ENCODE measurements at regions not wholly inside any gene's neighbourhood (a gene's known extent, or its start where the extent isn't known, plus 50 kb on each side); places are given as distances from the start of the nearest gene placed in this dataset.

- TF ChIP-seq CTCF (conservative IDR thresholded peaks at IDR 0.05; ENCODE audit: low read depth, low read length) (no peak), EZH2 (IDR thresholded peaks at IDR 0.05; ENCODE audit: borderline replicate concordance, low read depth, low read length, poor library complexity, severe bottlenecking) (no peak)
- Histone ChIP-seq H3K27me3 (replicated peaks; ENCODE audit: insufficient read depth, low read depth, low read length, poor library complexity) (no peaks in the 10 kb centered on the region), H3K9me3 (ENCODE audit: low read depth, low read length, poor library complexity, severe bottlenecking) (no peaks in the 10 kb centered on the region), H3K27ac (ENCODE audit: low read depth, low read length, poor library complexity, severe bottlenecking) (no peak overlapping the region), H3K36me3 (ENCODE audit: insufficient read depth, low read length, poor library complexity, severe bottlenecking) (no peaks in the 10 kb centered on the region), H3K4me1 (ENCODE audit: insufficient read depth, low read length, poor library complexity, severe bottlenecking) (no peaks in the 10 kb centered on the region), H3K4me3 (ENCODE audit: low read depth, low read length, poor library complexity, severe bottlenecking) (no peak overlapping the region)
- no TSS peak for BruUV-seq (replicated peaks)
- ChIA-PET POLR2A (ENCODE audit: low non-redundant PET) (no interaction called here), CTCF (no interaction called here)
- intact Hi-C loops (cut with micrococcal nuclease; ENCODE audit: unreplicated experiment) = no loop called here
- no peak for DNase-seq (ENCODE audit: low spot score)
These were observed 84.1 kb downstream of the KLF4 start for GRCh38 chr9:107405511-107405910.

DNA sequence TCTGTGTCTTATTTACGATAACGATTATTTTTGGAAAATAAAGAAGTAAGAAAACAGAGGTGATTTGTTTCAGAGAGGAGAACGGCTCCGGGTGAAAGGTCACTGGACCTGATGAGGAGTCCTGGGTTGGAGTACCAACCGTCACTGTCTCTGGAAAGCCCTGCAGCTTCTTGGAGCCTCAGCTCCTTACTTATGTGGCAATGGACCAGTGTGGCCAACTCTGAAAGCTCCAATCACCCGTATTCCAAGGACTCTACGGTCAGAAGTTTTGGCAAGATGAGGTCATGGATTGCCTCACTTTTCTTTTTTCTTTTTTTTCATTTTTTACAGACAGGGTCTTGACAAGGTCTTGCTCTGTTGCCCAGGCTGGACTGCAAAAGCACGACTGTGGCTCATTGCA lies 84.8 kb downstream of the KLF4 start:
- DNase-seq (ENCODE audit: low spot score) = no peak
- no TSS peak for BruUV-seq (replicated peaks)
- TF ChIP-seq CTCF (conservative IDR thresholded peaks at IDR 0.05; ENCODE audit: low read depth, low read length) (no peak), EZH2 (IDR thresholded peaks at IDR 0.05; ENCODE audit: borderline replicate concordance, low read depth, low read length, poor library complexity, severe bottlenecking) (no peak)
- ChIA-PET CTCF (no interaction called here), POLR2A (ENCODE audit: low non-redundant PET) (no interaction called here)
- Histone ChIP-seq H3K9me3 (ENCODE audit: low read depth, low read length, poor library complexity, severe bottlenecking) (no peaks in the 10 kb centered on the region), H3K36me3 (ENCODE audit: insufficient read depth, low read length, poor library complexity, severe bottlenecking) (no peaks in the 10 kb centered on the region), H3K4me1 (ENCODE audit: insufficient read depth, low read length, poor library complexity, severe bottlenecking) (no peaks in the 10 kb centered on the region), H3K27ac (ENCODE audit: low read depth, low read length, poor library complexity, severe bottlenecking) (no peak overlapping the region), H3K4me3 (ENCODE audit: low read depth, low read length, poor library complexity, severe bottlenecking) (no peak overlapping the region), H3K27me3 (replicated peaks; ENCODE audit: insufficient read depth, low read depth, low read length, poor library complexity) (no peaks in the 10 kb centered on the region)
- intact Hi-C loops (cut with micrococcal nuclease; ENCODE audit: unreplicated experiment) = no loop called here

GRCh38 chr9:107404161-107404560 lies 85.4 kb downstream of the KLF4 start:
- no peak overlapping the region for H3K27ac ChIP-seq (ENCODE audit: low read depth, low read length, poor library complexity, severe bottlenecking)
- BruUV-seq (replicated peaks) = no TSS peak
- no peak for DNase-seq (ENCODE audit: low spot score)
- intact Hi-C loops (cut with micrococcal nuclease; ENCODE audit: unreplicated experiment) = no loop called here
- H3K4me3 ChIP-seq (ENCODE audit: low read depth, low read length, poor library complexity, severe bottlenecking) = no peak overlapping the region
- no peaks in the 10 kb centered on the region for H3K4me1 ChIP-seq (ENCODE audit: insufficient read depth, low read length, poor library complexity, severe bottlenecking)
- no peaks in the 10 kb centered on the region for H3K36me3 ChIP-seq (ENCODE audit: insufficient read depth, low read length, poor library complexity, severe bottlenecking)
- CTCF ChIA-PET = no interaction called here
- H3K27me3 ChIP-seq (replicated peaks; ENCODE audit: insufficient read depth, low read depth, low read length, poor library complexity) = no peaks in the 10 kb centered on the region
- TF ChIP-seq EZH2 (IDR thresholded peaks at IDR 0.05; ENCODE audit: borderline replicate concordance, low read depth, low read length, poor library complexity, severe bottlenecking) (no peak), CTCF (conservative IDR thresholded peaks at IDR 0.05; ENCODE audit: low read depth, low read length) (no peak)
- H3K9me3 ChIP-seq (ENCODE audit: low read depth, low read length, poor library complexity, severe bottlenecking) = no peaks in the 10 kb centered on the region
- POLR2A ChIA-PET (ENCODE audit: low non-redundant PET) = no interaction called here
